ENCODE measurements at regions not wholly inside any gene's neighbourhood (a gene's known extent, or its start where the extent isn't known, plus 50 kb on each side); places are given as distances from the start of the nearest gene placed in this dataset.

- TF ChIP-seq CTCF (IDR thresholded peaks at IDR 0.05) (no peak), POLR2A (IDR thresholded peaks at IDR 0.05) (no peak)
Measured at GRCh38 chr2:6652251-6652650, 213.5 kb downstream of the CMPK2 start.

All from Peyer's patch (tissue), 4 donors.